ENCODE measurements at regions not wholly inside any gene's neighbourhood (a gene's known extent, or its start where the extent isn't known, plus 50 kb on each side); places are given as distances from the start of the nearest gene placed in this dataset.

DNA sequence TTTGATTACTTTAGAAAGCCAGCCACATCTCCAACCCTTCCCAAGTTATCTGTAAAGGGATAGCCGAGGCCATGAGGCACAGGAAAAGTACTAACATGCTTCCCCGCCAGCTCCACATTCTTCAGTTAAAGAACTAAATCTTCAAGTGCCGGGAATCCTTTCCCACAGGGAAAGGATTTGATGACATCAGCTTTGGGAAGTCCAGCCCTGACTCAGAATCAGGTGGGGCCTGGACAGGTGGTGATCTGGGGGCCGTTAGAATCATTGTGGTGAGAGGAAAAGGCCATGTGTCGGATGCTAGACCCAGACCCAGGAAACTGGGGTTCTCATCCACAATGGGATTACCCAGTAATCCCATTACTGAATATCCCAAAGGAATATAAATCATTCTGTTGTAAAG, 580.0 kb downstream of the QKI start:
- TF ChIP-seq LEF1 (IDR thresholded peaks at IDR 0.05; ENCODE audit: borderline replicate concordance) = no peak
- no peak for TF ChIP-seq SP1 (IDR thresholded peaks at IDR 0.05)
- no peak for TF ChIP-seq FOXA1 (IDR thresholded peaks at IDR 0.05)
- no peak for TF ChIP-seq TARDBP (IDR thresholded peaks at IDR 0.05)
- no peak for TF ChIP-seq NFRKB (IDR thresholded peaks at IDR 0.05)
- TF ChIP-seq ELF4 (IDR thresholded peaks at IDR 0.05) = no peak

All from HEK293T (cell line).